ENCODE measurements at regions not wholly inside any gene's neighbourhood (a gene's known extent, or its start where the extent isn't known, plus 50 kb on each side); places are given as distances from the start of the nearest gene placed in this dataset.

DNA sequence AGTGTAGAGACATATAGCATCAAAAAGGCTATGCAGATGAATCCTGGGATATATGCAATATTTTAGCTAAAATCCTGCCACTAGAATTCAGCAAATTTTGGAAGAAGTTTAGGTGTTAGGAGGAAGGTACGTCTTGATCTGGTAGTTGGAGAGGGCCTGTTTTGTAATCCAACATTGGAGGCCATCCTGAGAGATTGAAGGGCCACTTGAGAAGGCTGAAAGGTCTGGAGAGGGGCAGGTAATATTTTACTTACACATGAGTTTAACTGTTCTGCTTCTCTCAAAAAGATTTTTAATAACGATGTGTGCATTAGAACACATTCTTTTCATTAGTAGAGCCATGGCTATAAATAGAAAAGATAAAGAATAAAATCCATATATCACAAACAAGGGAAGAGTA, 422.1 kb downstream of the RAB38 start:
- H3K27me3 ChIP-seq (ENCODE audit: insufficient read depth, insufficient read length), result no peaks in the 10 kb centered on the region
- DNase-seq (ENCODE audit: low read depth, low spot score), result no peak
- TF ChIP-seq YY1 (IDR thresholded peaks at IDR 0.05; ENCODE audit: insufficient read depth, insufficient read length) (no peak), ZNF274 (IDR thresholded peaks at IDR 0.05; ENCODE audit: low read depth, low read length) (no peak), SUZ12 (IDR thresholded peaks at IDR 0.05; ENCODE audit: extremely low read depth, insufficient read depth, insufficient read length) (no peak)
- H3K36me3 ChIP-seq (ENCODE audit: insufficient read depth, insufficient read length, low read length), result no peaks in the 10 kb centered on the region
- H3K4me1 ChIP-seq (ENCODE audit: insufficient read depth, insufficient read length), result no peaks in the 10 kb centered on the region
- H3K9me3 ChIP-seq (ENCODE audit: insufficient read depth, low read length), result no peaks in the 10 kb centered on the region
- H3K4me3 ChIP-seq (ENCODE audit: insufficient read length, low read depth), result no peak overlapping the region
- H3K9ac ChIP-seq (ENCODE audit: insufficient read length, low read depth), result no peak overlapping the region

DNA sequence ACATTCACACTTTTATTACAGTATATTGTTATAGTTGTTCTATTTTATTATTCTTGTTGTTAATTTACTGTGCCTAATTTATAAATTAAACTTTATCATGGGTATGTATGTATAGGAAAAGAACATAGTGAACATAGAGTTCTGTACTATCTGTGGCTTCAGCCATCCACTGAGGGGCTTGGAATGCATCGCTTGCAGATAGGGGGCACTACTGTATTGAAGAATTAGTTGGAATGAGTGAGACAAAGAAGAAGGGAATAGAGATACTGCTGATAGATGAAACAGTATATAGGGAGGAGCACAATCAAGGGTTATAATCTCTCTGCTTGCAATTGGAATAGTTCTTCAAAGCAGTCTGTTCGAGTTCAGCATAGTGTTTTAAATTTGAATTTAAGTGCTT, 432.2 kb downstream of the RAB38 start:
- no peak for DNase-seq (ENCODE audit: low read depth, low spot score)
- Histone ChIP-seq H3K27me3 (ENCODE audit: insufficient read depth, insufficient read length) (no peaks in the 10 kb centered on the region), H3K4me3 (ENCODE audit: insufficient read length, low read depth) (no peak overlapping the region), H3K9ac (ENCODE audit: insufficient read length, low read depth) (no peak overlapping the region), H3K4me1 (ENCODE audit: insufficient read depth, insufficient read length) (no peaks in the 10 kb centered on the region), H3K9me3 (ENCODE audit: insufficient read depth, low read length) (no peaks in the 10 kb centered on the region), H3K36me3 (ENCODE audit: insufficient read depth, insufficient read length, low read length) (no peaks in the 10 kb centered on the region)
- TF ChIP-seq ZNF274 (IDR thresholded peaks at IDR 0.05; ENCODE audit: low read depth, low read length), result no peak
- no peak for TF ChIP-seq SUZ12 (IDR thresholded peaks at IDR 0.05; ENCODE audit: extremely low read depth, insufficient read depth, insufficient read length)
- no peak for TF ChIP-seq YY1 (IDR thresholded peaks at IDR 0.05; ENCODE audit: insufficient read depth, insufficient read length)

DNA sequence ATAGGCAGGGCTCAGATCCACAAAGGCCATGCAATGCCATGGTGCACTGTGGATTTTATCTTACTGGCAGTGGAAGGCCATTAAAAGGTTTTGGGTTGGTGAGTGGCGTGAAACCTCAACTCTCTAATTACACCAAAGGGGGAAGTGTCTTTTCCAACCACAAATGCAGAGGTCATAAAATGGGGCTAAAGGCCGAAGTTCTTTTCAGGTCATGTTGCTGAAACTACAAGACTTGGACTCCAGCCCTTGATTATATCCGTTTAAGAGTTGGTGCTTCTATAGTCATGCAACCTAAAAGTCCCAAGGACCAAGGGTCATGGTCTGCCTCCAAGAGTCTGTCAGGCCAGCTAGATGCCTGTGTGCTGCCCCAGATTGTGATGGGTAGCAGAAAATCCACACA, 434.3 kb downstream of the RAB38 start:
- no peak for DNase-seq (ENCODE audit: low read depth, low spot score)
- H3K9ac ChIP-seq (ENCODE audit: insufficient read length, low read depth), result no peak overlapping the region
- H3K9me3 ChIP-seq (ENCODE audit: insufficient read depth, low read length), result no peaks in the 10 kb centered on the region
- H3K27me3 ChIP-seq (ENCODE audit: insufficient read depth, insufficient read length), result no peaks in the 10 kb centered on the region
- no peaks in the 10 kb centered on the region for H3K36me3 ChIP-seq (ENCODE audit: insufficient read depth, insufficient read length, low read length)
- no peak overlapping the region for H3K4me3 ChIP-seq (ENCODE audit: insufficient read length, low read depth)
- H3K4me1 ChIP-seq (ENCODE audit: insufficient read depth, insufficient read length), result no peaks in the 10 kb centered on the region
- TF ChIP-seq YY1 (IDR thresholded peaks at IDR 0.05; ENCODE audit: insufficient read depth, insufficient read length) (no peak), ZNF274 (IDR thresholded peaks at IDR 0.05; ENCODE audit: low read depth, low read length) (no peak), SUZ12 (IDR thresholded peaks at IDR 0.05; ENCODE audit: extremely low read depth, insufficient read depth, insufficient read length) (no peak)

DNA sequence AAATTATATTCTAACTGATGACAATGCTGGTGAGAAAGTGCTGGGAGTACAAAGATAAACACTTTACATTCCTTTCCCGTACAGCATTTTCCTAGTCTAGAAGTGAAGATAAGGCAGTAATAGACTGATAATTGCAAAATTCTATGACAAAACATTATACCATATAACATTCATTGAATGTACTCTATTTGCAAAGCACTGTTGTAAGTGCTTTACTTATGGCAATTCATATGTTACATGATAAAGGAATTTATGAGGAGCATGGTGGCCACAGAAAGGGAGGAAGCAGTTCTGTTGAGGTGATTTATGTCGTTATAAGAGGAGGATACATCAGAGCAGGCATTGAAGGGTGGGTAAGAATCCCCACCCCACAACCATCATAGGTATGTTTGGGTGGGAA, 434.8 kb downstream of the RAB38 start:
- Histone ChIP-seq H3K4me3 (ENCODE audit: insufficient read length, low read depth) (no peak overlapping the region), H3K9ac (ENCODE audit: insufficient read length, low read depth) (no peak overlapping the region), H3K9me3 (ENCODE audit: insufficient read depth, low read length) (no peaks in the 10 kb centered on the region), H3K36me3 (ENCODE audit: insufficient read depth, insufficient read length, low read length) (no peaks in the 10 kb centered on the region), H3K27me3 (ENCODE audit: insufficient read depth, insufficient read length) (no peaks in the 10 kb centered on the region), H3K4me1 (ENCODE audit: insufficient read depth, insufficient read length) (no peaks in the 10 kb centered on the region)
- DNase-seq (ENCODE audit: low read depth, low spot score), result no peak
- TF ChIP-seq SUZ12 (IDR thresholded peaks at IDR 0.05; ENCODE audit: extremely low read depth, insufficient read depth, insufficient read length) (no peak), ZNF274 (IDR thresholded peaks at IDR 0.05; ENCODE audit: low read depth, low read length) (no peak), YY1 (IDR thresholded peaks at IDR 0.05; ENCODE audit: insufficient read depth, insufficient read length) (no peak)

GRCh38 chr11:87739766-87740165, 435.5 kb downstream of the RAB38 start:
- no peak for DNase-seq (ENCODE audit: low read depth, low spot score)
- no peak overlapping the region for H3K9ac ChIP-seq (ENCODE audit: insufficient read length, low read depth)
- no peaks in the 10 kb centered on the region for H3K9me3 ChIP-seq (ENCODE audit: insufficient read depth, low read length)

DNA sequence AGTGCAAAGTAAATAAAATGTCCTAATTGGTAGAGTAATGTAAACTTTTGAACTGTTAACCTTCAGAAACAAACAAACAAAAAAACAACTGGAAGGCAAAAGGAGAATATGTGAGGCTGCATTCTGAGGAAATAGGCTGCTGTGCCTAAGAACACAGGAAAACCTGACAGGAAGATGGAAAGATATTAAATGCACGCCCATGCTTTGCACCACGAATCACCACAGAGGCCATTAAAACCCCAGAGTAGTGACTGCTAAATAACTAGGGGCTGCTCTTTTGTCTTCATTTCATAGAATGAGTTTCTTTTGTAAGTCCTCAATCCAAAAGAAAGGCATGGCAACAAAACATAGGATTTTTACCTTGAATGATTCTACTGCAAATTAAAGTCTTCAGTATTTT, 436.0 kb downstream of the RAB38 start:
- Histone ChIP-seq H3K27me3 (ENCODE audit: insufficient read depth, insufficient read length) (no peaks in the 10 kb centered on the region), H3K4me1 (ENCODE audit: insufficient read depth, insufficient read length) (no peaks in the 10 kb centered on the region), H3K4me3 (ENCODE audit: insufficient read length, low read depth) (no peak overlapping the region), H3K9ac (ENCODE audit: insufficient read length, low read depth) (no peak overlapping the region), H3K36me3 (ENCODE audit: insufficient read depth, insufficient read length, low read length) (no peaks in the 10 kb centered on the region), H3K9me3 (ENCODE audit: insufficient read depth, low read length) (no peaks in the 10 kb centered on the region)
- no peak for TF ChIP-seq ZNF274 (IDR thresholded peaks at IDR 0.05; ENCODE audit: low read depth, low read length)
- DNase-seq (ENCODE audit: low read depth, low spot score), result no peak

More at GRCh38 chr11:87739766-87740165, 435.5 kb downstream of the RAB38 start:
- Histone ChIP-seq H3K4me3 (ENCODE audit: insufficient read length, low read depth) (no peak overlapping the region), H3K27me3 (ENCODE audit: insufficient read depth, insufficient read length) (no peaks in the 10 kb centered on the region), H3K4me1 (ENCODE audit: insufficient read depth, insufficient read length) (no peaks in the 10 kb centered on the region), H3K36me3 (ENCODE audit: insufficient read depth, insufficient read length, low read length) (no peaks in the 10 kb centered on the region)
- TF ChIP-seq SUZ12 (IDR thresholded peaks at IDR 0.05; ENCODE audit: extremely low read depth, insufficient read depth, insufficient read length), result no peak
- TF ChIP-seq YY1 (IDR thresholded peaks at IDR 0.05; ENCODE audit: insufficient read depth, insufficient read length), result no peak
- TF ChIP-seq ZNF274 (IDR thresholded peaks at IDR 0.05; ENCODE audit: low read depth, low read length), result no peak

- TF ChIP-seq ZNF274 (IDR thresholded peaks at IDR 0.05; ENCODE audit: low read depth, low read length) (no peak), YY1 (IDR thresholded peaks at IDR 0.05; ENCODE audit: insufficient read depth, insufficient read length) (no peak), SUZ12 (IDR thresholded peaks at IDR 0.05; ENCODE audit: extremely low read depth, insufficient read depth, insufficient read length) (no peak)
- Histone ChIP-seq H3K4me3 (ENCODE audit: insufficient read length, low read depth) (no peak overlapping the region), H3K27me3 (ENCODE audit: insufficient read depth, insufficient read length) (no peaks in the 10 kb centered on the region), H3K9me3 (ENCODE audit: insufficient read depth, low read length) (no peaks in the 10 kb centered on the region), H3K4me1 (ENCODE audit: insufficient read depth, insufficient read length) (no peaks in the 10 kb centered on the region), H3K9ac (ENCODE audit: insufficient read length, low read depth) (no peak overlapping the region), H3K36me3 (ENCODE audit: insufficient read depth, insufficient read length, low read length) (no peaks in the 10 kb centered on the region)
- no peak for DNase-seq (ENCODE audit: low read depth, low spot score)
These were observed 438.3 kb downstream of the RAB38 start for GRCh38 chr11:87736928-87737327.

- Histone ChIP-seq H3K36me3 (ENCODE audit: insufficient read depth, insufficient read length, low read length) (no peaks in the 10 kb centered on the region), H3K27me3 (ENCODE audit: insufficient read depth, insufficient read length) (no peaks in the 10 kb centered on the region), H3K9ac (ENCODE audit: insufficient read length, low read depth) (no peak overlapping the region), H3K4me1 (ENCODE audit: insufficient read depth, insufficient read length) (no peaks in the 10 kb centered on the region), H3K4me3 (ENCODE audit: insufficient read length, low read depth) (no peak overlapping the region), H3K9me3 (ENCODE audit: insufficient read depth, low read length) (no peaks in the 10 kb centered on the region)
- TF ChIP-seq SUZ12 (IDR thresholded peaks at IDR 0.05; ENCODE audit: extremely low read depth, insufficient read depth, insufficient read length), result no peak
- TF ChIP-seq ZNF274 (IDR thresholded peaks at IDR 0.05; ENCODE audit: low read depth, low read length), result no peak
- no peak for TF ChIP-seq YY1 (IDR thresholded peaks at IDR 0.05; ENCODE audit: insufficient read depth, insufficient read length)
- DNase-seq (ENCODE audit: low read depth, low spot score), result no peak
These were observed 448.7 kb downstream of the RAB38 start for GRCh38 chr11:87726506-87726905.
